C1 segment of cervical spinal cord (tissue), 14 donors: ENCODE measurements at regions not wholly inside any gene's neighbourhood (a gene's known extent, or its start where the extent isn't known, plus 50 kb on each side); places are given as distances from the start of the nearest gene placed in this dataset.

Experiments
- DNase-seq, 14 donors: peaks; one replicate each; lab custom pipeline; 2025; lab: John Stamatoyannopoulos, UW

DNA sequence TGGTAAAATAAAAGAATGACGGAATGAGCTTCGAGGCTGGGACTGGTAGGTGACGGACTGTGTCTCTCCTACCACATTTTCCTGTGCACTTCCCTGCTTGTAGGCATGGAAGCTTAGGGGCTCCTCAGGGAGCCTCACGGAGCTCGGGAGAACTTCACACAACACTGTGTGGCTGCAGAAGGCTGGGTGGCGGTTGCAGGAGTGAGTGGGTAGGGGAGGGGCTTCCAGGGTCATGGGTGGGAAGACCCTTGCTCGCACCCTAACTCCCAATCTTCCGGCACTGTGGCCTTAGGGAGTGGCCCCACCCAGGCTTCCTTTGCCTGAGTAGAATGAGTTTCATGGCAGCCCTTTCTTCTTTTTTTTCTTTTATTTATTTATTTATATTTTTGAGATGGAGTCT, 128.6 kb downstream of the INHBB start:
- DNase-seq: no peak

DNA sequence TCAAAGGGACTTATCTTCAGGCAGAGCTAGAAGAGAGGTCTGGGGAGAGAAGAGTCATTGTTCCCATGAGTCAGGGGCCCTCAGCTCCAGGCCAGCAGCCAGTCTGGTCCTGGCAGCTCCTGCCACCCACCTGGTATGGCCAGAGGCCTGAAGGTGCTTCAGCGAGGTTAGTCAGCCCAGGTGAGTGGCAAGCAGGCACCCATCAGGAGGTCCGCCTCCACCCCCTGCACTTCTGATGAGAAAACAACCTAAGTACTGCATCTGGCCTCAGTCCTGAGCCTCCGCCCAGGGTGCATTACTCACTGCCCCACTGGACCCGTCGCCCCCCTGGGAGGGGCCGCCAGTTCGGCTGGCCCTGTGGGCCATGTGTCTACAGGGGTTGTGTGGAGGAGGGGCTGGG, 130.2 kb downstream of the INHBB start:
- no peak for DNase-seq

DNA sequence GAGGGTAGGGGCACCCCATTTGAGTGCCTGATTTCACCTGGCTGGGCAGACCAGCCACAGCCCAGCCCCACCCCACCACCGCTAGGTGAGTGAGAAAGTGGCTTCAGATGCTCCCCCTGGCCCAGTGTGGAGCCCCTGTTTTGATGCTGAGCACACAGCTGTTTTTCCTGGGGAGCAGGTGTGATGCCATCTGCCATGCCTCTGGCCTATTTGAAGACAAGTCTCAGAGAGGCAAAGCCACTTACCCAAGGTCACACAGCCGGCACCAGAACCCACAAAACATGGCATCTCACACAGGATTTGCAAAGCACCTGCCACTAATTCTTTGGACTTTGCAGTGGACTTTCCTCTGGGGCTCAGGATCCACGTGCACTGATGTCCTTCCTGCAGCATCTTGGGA, 131.3 kb downstream of the INHBB start:
- no peak for DNase-seq

DNA sequence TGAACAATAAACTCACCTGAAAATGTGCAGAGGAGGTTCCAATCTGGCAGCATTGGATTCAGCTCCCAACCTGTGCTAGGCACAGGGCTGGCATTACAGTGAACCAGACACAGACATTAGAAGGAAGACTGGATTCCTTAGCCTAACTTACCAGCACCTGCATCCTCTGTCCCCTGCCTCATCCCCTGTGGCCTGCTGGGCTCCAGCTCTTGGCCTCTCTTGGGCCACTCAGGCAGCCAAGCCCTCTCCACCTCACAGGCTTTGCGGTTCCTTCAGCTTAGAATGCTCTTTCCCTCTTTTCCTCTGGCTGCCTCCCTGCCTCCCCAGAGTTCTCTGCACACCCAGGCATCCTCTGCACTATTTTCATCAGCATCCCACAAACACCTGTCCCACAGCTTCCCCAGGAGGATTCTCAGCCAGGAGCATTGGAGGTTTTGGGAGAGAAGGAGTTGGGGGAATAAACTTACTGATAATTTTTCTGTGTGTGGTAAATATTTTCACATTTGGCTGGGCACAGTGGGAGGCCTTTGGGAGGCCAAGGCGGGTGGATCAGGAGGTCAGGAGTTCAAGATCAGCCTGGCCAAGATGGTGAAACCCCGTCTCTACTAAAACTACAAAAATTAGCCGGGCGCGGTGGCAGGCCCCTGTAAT, 132.0 kb downstream of the INHBB start:
- no peak for DNase-seq

DNA sequence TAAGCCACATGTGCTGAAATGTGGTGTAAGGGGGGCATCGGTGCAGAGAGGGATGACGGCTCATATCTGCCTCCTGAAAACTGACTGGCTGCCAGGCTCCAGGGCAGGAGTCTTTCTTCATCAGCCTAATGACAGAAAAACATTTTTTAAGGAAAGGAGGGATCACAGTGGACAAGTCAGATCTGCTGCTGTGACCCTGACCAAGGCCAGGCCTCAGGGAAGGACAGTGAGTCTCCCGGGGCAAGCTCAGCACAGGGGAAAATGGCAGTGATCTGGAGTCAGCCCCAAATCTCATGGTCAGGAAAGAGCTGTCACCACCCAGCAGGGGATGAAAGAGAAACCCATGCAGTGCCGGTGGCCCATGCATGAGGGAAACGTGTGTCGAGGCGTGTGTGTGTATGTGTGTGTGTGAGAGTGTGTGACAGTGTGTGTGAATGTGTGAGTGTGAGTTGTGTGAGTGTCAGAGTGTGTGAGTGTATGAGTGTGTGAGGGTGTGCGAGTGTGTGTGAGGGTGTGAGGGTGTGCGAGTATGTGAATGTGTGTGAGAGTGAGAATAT, 134.5 kb downstream of the INHBB start:
- no peak for DNase-seq

DNA sequence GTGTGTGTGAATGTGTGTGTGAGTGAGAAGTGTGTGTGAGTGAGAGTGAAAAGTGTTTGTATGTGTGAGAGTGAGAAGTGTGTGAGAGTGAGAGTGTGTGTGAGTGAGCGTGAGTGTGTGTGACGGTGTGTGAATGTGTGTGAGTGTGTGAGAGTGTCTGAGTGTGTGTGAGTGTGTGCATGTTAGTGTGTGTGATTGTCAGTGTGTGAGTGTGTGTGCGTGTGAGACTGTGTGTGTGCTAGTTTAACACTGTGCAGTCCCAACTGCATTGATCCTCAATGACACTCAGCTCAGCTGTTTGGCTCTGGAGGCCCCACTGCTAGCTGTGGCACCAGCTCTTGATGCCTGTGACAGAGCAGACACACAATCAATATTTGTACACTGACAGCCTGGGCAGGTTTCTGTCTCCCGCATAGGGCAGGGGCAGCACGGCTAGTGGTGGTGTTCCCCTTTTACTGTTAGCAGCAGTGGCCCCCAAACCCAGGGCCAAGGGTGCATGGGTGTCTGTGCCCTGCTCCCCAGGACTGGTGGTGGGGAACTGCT, 135.0 kb downstream of the INHBB start:
- no peak for DNase-seq

DNA sequence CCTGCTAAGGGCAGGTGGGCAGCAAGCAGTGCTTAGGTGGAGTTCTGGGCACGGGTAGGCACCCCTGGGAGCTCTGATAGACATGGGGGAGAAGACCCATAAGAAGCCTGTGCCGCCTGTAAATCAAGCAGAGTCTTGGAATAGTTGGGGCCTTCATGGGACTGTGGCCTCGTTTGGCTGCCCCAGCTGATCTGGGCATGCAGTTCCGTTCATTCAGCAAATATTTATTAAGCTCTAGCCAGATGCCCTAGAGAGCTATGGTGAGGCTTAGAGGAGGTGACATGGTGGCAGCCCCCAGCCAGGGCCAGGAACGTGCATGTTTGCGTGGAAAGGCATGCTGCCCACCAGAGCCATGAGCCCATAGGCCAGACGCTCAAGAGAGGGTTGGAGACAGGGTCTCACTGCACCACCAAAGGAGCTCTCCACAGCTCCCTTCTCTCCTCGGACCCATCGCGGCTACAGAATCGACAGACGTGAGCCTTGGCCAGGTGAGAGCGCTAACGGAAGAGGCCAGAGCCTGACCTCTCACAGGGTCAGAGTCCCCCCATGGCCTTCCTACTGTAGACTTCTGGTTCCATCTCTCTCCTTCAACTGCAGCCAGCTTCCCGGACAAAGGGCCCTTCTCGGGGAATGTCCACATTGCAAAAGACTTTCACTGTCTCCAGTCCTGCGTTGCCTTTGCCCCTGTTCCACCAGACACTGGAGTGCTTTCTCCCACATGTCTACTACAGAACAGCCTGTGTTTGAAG, 135.7 kb downstream of the INHBB start:
- no peak for DNase-seq

DNA sequence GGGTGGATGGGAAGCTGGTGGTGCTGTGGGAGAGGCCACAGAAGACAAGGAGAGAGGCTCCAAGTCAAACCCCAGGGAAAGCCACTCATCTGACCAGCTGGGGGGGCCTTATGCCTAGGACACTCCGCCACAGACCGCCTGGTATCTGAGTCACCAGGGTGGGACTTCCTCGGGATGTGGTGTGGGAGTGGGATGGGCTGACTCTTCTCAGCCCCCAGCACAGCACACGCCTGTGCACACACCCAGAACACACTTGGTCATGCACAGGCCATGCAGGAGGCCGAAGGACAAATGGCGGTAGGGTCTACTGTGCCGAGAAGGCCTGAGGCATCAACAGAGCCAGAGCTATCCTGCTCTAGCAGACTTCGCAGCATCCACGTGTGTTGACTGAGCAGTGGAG, 136.4 kb downstream of the INHBB start:
- no peak for DNase-seq

DNA sequence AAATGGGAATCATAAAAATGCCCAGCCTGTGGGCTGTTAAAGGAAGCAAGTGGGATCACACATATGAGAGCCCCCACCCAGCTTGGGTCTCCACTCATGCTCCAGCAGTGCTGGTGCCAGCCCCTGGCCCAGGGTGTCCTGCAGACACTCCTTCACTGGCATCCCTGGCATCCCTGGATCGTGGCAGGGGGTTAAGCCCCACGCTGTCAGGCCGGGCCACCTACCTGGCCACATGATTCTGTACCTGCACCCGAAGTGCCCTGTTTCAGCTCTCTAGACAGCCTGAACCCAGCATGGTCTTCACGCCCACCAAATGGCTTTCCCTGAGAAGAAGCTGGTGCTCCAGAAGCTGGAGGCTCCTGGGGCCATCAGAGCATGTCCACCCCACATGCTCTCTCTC, 137.4 kb downstream of the INHBB start:
- no peak for DNase-seq

DNA sequence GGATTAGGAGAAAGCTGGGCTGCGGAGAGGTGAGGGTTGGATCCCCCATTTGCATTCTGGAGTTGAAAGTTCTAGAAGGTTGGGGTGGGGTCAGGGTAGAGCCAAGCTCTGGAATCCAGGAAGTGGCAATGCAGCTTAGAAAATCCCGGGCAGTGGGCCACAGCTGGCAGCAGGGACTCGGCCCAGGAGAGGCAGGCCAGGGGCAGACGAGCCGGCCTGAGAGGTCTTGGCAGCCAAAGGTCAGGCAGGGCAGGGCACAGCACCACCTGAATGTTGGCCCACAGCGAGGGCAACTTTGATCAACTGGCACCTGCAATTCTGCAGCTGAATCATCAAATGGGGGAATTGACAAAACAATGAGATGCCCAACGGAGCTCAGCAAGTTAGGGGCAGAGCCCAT, 139.2 kb downstream of the INHBB start:
- DNase-seq: no peak

DNA sequence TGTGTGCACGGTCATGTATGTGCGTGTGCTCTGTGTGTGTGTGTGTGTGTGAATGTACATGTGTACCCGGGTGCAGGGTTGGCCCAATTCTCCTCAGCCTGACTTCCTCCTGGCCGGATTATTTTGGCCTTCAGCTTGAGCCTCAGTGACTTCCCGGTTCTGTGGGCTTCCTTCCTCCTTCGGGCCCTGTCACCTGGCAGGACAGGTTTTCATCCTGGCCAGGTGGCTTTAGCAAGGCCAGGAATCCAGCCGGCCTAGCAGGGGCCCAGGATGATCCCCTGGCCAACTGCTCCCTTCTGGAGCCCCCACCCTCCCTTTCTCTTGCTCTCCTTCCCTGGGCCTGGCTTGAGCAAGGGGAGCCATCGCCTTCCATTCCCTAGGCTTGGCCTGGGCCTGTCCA, 140.5 kb downstream of the INHBB start:
- no peak for DNase-seq

DNA sequence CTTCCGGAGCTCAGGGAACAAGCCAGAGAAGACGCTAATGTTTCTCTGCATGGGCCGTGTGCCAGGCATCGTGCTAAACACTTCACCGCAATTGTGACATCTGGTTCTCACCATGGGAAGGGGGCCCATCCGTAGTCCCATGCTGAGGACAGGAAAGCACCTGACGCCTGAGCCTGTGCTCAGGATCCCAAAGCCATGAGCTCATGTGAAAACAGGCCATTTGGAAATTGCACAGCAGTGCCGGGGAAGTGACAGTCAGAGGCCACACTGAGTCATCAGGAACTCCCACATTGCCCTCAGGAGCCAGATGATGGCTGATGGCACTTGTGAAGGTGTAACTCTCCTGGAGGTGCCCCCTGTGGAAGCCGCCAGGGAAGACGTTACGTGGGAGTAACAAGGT, 141.0 kb downstream of the INHBB start:
- no peak for DNase-seq

DNA sequence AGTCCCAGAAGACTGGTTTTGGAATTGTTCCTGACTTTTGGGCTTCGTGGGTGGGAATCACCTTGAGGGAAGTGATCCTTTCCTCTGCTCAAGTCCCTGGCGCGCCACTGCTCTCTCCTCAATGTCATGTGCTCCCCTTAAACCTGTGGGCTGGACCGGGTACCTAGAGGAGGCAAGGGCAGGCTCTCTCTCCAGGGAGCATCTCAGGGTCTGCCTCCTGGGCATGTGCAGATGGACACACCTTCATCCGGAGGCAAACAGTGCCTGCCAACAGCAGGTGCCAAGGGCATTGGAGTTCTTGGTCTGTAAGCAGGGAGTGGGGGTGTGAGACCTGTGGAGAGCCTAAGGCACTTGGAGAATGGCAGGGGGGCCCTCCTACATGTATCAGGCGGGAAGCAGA, 142.6 kb downstream of the INHBB start:
- DNase-seq: no peak

DNA sequence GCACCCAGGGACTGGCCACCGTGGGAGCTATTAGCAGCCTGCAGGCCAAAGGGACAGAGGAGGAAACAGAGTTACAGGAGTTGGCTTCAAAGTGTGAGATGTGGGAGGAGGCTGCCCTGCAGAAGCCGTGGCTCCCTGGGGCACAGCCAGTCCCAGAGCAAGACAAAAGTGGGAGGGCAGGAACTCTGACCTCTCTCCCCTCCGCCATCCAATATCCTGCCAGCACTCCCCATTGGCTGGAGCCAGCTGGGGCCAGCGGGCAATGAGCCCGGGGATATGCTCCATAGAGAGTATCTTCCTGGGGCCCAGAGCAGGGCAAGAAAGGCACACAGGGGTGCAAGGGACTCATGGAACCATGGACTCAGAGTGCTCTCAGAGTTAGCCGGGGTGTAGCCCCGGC, 143.1 kb downstream of the INHBB start:
- DNase-seq: no peak

DNA sequence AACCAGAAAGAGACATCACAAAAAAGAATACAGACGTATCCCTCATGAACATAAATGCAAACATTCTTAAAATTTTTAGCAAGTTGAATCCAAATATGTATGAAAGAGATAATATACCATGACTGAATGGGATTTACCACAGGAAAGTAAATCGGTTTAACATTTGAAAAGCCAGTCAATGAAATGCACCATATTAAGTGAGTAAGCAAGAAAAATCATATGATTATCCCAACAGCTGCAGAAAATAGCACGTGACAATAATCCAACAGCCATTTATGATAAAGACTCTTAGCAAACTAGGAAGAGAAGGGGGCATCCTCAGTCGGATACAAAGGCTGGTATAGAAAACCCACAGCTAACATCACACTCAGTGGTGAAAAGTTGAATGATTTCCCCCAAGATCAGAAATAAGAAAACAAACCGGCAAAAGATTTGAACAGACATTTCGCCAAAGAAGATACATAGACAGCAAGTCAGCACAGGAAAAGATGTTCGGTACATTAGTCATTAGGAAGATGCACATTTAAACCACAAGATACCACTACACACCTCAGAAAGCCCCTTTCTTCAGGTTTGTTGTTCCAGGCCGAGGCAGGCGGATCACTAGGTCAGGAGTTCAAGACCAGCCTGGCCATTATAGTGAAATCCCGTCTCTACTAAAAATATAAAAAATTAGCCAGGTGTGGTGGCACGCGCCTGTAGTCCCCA, 144.3 kb downstream of the INHBB start:
- no peak for DNase-seq

DNA sequence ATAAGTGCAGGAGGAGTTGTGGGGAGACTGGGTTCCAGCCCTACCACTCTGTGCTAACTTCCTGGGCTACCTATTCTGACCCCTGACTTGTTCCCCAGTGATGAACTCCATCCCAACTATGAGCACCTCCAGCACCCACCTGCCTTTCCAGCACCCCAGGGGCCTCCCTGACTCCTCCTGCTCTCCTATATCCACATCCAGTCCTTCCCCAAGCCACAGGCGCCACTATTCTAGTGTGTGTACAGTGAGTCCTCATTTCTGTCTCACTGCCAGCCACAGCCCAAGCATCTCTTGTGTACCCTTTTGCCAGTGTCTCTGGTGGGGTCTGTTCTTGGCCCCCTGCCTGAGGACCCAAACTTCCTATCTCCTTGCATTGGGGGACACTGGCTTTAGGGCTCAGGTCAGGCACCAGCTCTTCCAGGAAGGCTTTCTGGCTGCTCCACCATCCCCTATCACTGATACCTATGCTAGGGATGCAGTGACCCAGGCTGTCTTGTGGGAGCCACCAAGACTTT, 145.2 kb downstream of the INHBB start:
- DNase-seq: no peak

DNA sequence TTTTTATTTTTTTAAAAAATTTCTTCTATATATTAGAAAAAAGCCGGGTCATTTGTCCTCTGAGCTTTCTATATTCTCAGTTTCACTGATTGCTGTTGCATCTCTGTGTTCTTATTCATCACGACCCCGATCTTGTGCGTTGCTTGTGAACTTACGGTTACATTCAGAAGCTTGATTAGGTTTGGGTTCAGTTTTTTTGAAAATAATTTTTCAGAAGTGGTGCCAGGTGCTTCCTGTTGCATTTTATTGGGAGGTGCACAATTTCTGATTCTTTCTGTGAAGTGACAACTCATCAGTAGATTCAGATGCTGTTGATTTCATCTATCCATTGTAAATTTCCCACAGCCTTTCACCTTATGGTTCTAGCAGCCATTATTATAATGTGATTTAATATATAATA, 147.3 kb downstream of the INHBB start:
- no peak for DNase-seq

DNA sequence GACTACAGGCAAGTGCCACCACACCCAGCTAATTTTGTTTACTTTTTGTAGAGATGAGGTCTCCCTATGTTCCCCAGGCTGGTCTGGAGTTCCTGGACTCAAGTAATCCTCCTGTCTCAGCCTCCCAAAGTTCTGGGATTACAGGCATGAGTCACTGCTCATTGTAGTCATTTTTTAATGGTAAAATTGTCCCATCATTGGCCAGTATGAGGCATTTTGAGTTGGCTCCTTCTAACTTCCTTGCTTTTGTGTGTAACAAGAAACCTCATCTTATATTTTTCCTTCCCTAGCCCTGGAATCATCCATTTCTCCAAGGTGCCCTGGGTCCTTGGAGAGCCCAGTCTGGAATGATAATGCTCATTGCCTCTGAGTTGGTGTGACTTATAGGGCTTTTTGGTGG, 148.5 kb downstream of the INHBB start:
- no peak for DNase-seq

DNA sequence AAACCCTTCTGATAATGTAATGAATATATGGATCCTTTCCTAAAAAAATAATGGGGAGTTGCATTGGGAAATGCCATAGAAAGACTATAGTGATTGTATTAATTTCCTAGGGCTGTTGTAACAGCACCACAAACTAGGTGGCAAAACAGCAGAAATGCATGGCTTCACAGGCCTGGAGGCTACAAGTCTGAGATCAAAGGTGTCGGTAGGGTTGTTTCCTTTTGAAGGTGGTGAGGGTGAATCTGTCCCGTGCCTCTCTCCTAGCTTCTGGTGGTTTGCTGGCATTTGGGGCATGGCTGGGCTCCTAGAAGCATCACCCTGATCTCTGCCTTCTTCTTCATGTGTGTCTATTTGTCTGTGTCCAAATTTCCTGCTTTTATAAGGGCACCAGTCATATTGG, 149.7 kb downstream of the INHBB start:
- no peak for DNase-seq

DNA sequence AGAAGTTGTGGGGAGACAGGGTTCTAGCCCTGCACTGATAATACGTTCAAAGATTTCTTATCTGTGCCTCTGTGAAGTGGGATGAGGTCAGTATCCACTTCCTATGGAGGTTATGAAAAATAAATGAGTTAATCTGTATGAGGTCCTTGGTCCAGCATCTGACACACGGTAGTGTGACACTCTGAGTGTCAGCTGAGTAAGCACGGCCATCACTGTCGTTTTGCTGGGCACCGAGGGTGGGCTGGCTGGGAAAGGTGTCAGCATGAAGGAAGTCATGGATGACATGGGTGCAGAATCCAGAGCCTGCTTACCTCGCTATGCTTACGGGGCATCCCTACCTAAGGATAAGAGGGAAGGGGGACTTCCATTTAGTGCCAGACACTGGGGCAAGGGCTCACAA, 150.3 kb downstream of the INHBB start:
- no peak for DNase-seq

DNA sequence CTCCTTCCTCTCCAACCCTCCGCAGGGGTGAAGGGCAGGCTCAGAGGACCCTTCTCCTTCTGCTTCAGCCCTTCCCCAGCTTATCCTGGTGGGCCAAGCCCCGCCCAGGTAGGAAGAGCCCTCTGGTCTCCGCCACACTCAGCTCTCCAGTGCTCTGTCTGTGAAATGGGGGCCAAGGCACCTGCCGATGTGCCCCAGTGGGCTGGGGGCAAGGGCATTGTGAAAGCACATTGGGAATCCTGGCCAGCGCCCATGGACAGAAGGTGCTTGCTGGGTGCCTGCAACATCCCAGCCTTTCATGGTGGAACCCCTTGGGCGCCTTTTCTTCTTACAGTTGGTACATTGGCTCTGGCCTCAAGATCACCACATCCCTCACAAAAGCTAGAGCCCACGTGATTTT, 150.8 kb downstream of the INHBB start:
- no peak for DNase-seq

DNA sequence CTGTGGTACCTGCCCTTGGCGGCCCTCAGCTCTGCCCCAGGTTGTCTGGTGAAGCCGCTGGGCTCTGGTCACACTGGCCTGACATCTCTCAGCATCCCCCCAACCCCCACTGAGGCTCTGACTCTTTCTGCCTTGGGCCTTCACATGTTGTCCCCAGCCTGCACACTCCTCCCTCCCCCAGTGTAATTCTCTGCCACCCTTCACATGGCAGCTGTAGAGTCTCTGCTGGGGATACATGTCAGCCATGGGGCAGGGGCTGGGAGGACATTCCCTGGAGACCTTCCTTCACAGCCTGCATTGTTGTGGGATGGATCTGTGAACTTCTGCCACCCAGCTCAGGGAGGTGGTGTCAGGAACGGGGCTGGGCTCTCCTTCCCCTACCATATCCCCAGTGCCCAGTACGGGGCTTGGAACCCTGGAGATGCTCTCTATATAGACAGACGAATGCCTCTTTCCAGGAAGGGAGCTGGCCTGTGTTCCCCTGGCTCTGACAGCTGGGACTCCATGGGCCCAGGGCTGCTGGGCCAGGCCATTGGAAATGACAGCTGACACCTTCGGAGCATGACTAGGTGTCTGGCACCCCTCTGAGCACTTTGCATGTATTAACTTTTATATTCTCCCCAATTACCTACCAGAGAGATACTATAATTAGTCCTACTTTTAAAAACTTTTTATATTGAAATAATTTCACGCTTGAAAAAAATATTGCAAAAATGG, 151.5 kb downstream of the INHBB start:
- DNase-seq: no peak
